H54 (cell line): ENCODE measurements at regions not wholly inside any gene's neighbourhood (a gene's known extent, or its start where the extent isn't known, plus 50 kb on each side); places are given as distances from the start of the nearest gene placed in this dataset.

Experiments
- DNase-seq: peaks from one replicate; pipeline ENCODE4 v3.0.0; 2011; ENCODE audit warnings: low spot score, mixed read lengths; ENCODE audit not compliant: insufficient read length
- FAIRE-seq: peaks from 3 replicates; lab custom pipeline; 2011; peaks lifted over from hg19 to GRCh38; lab: Jason Lieb, UNC
- POLR2A ChIP-seq: IDR thresholded peaks from 2 replicates; pipeline ENCODE4 v1.6.1; 2011; ENCODE audit warnings: low read depth, mild to moderate bottlenecking, low read length

GRCh38 chr9:22693156-22693555, 246.5 kb downstream of the DMRTA1 start:
- FAIRE-seq (no peak), DNase-seq (no peak)
- no peak for TF ChIP-seq POLR2A

- no peak for TF ChIP-seq POLR2A
- DNase-seq (no peak), FAIRE-seq (no peak)
Observed at GRCh38 chr9:22700171-22700570, 253.5 kb downstream of the DMRTA1 start.

- FAIRE-seq (no peak), DNase-seq (no peak)
- no peak for TF ChIP-seq POLR2A
Observed at GRCh38 chr9:22718653-22719052, 272.0 kb downstream of the DMRTA1 start.

- no peak for TF ChIP-seq POLR2A
- FAIRE-seq (peak; percentile 83), DNase-seq (no peak)
Observed at GRCh38 chr9:22722492-22722891, 275.9 kb downstream of the DMRTA1 start.

GRCh38 chr9:22731786-22732185, 285.2 kb downstream of the DMRTA1 start:
- FAIRE-seq (no peak), DNase-seq (no peak)

GRCh38 chr9:22739712-22740111, 293.1 kb downstream of the DMRTA1 start:
- no peak for TF ChIP-seq POLR2A
- DNase-seq (no peak), FAIRE-seq (no peak)

More at GRCh38 chr9:22731786-22732185, 285.2 kb downstream of the DMRTA1 start:
- no peak for TF ChIP-seq POLR2A

- TF ChIP-seq POLR2A, result no peak
- FAIRE-seq (no peak), DNase-seq (no peak)
Observed at GRCh38 chr9:22740781-22741180, 294.2 kb downstream of the DMRTA1 start.

GRCh38 chr9:22742401-22742800, 295.8 kb downstream of the DMRTA1 start:
- FAIRE-seq (no peak), DNase-seq (no peak)
- no peak for TF ChIP-seq POLR2A

- TF ChIP-seq POLR2A, result no peak
- FAIRE-seq (no peak), DNase-seq (no peak)
Observed at GRCh38 chr9:22773501-22774220, 327.0 kb downstream of the DMRTA1 start.

- no peak for FAIRE-seq
- TF ChIP-seq POLR2A, result no peak
- DNase-seq, result no peak
Observed at GRCh38 chr9:22790329-22790728, 343.7 kb downstream of the DMRTA1 start.

- no peak for TF ChIP-seq POLR2A
- FAIRE-seq, result no peak
Observed at GRCh38 chr9:22808876-22809275, 362.3 kb downstream of the DMRTA1 start.

GRCh38 chr9:22809371-22809770, 362.7 kb downstream of the DMRTA1 start:
- DNase-seq, result no peak
- TF ChIP-seq POLR2A, result no peak
- no peak for FAIRE-seq

More at GRCh38 chr9:22808876-22809275, 362.3 kb downstream of the DMRTA1 start:
- DNase-seq, result no peak

GRCh38 chr9:22813529-22813928, 366.9 kb downstream of the DMRTA1 start:
- DNase-seq, result peak; percentile 7
- FAIRE-seq, result peak; percentile 60
- no peak for TF ChIP-seq POLR2A

- no peak for FAIRE-seq
- no peak for TF ChIP-seq POLR2A
- no peak for DNase-seq
Observed at GRCh38 chr9:22815246-22815645, 368.6 kb downstream of the DMRTA1 start.

GRCh38 chr9:22817181-22817580, 370.6 kb downstream of the DMRTA1 start:
- FAIRE-seq, result no peak
- no peak for TF ChIP-seq POLR2A
- DNase-seq, result peak; percentile 1
